HG02943 (cell line): ENCODE measurements at regions not wholly inside any gene's neighbourhood (a gene's known extent, or its start where the extent isn't known, plus 50 kb on each side); places are given as distances from the start of the nearest gene placed in this dataset.

ENCODE experiments used
- ATAC-seq: cut with Tn5 transposase; IDR thresholded peaks from one replicate; pipeline ENCODE4 v1.9.1; 2021; ENCODE audit warnings: mild to moderate bottlenecking, low read depth, moderate library complexity; ENCODE audit not compliant: unreplicated experiment

DNA sequence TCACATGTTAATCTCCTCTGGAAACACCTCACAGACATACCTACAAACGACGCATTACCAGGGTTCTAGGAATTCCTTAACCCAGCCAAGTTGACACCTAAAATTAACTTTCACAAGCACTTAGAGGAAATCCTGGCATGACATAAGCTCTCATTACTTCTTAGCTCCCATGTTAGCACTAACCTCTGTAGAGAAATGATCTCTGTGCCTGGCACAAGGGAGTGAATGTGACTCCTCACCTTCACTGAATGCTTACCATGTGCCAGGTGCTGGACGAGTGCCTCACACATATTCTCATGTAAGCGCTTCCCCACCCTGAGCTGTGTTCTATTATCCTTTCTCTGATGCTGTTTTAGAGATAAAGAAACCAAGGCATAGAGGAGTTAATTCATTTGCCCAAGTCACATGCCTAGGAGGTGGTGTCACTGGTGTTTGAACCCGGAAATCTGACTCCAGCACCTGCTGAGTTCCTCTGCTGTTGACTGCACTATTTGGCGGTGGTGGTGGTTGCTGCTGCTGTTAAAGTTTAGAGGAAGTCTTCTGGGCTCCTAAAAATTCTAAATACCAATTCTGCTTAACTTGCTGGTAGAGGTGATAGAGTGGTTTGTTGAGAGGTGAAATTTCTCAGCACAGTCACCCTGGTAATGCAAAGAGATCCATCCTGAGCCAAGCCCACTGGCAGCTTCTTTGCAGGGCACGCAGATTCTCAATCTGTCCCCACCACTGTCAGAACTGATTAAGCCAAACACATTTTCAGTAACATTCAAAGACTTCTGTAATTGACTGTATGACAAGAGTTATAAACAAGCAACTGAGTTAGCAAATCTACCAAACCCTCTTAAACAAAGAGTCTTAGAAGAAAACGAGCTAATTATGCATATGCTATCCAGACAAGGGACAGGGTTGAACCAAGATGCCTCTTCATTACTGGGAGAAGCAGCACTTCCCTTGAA lies 200.3 kb downstream of the CMPK2 start:
- no peak for ATAC-seq

DNA sequence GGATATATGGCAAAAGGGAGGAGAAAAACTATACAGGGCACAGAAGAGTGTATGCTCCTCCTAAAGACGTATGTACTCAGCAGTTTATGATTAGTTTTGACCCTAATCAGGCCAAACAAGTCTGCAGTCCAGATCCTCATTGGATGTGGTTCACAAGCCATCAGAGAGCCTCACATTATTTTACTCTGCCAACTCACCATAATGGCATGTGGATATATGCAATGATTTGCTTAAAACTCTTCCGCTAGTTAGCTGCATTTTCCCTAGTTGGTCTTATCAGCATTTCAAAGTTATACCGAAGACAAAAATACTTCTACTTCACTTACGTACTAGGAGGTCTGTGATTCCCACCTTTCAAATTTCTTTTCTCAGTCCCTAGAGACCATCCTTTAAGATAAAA lies 198.4 kb downstream of the CMPK2 start:
- no peak for ATAC-seq

DNA sequence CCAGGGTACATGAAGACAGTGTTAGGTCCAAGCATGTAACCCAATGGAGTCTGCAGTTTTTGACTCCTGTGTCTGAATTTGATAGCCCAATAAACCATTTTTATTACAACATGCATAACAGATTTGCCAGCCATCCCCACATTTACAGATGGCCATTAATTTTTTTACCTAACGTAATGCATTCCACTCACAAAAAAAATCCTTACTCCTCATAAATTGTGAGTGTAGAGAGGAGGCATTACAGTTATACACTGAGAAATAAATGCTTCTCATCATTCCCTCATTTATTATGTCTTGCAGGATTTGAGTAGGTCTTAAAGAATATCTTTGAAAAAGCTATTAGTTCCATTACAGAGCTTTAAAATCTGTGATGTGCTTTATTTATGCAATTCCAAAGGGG lies 193.8 kb downstream of the CMPK2 start:
- no peak for ATAC-seq

DNA sequence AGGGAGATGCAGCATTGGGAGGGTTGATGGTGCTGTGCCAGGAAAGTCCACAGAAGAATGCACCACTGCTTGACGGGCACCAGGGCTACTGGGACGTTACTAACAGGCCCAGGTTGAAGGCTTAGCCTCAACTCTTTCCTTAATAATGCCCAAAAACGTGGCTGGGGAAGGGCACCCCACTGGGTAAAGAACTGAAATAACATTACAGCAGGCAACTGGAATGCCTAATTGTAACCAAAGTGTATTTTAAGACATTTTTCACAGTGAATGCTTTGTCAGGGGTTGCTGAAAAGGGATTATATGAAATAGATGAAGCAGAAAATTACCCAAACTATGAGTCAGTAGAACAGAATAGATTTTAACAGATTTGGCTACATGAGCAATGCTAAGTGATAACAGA lies 191.3 kb downstream of the CMPK2 start:
- no peak for ATAC-seq

DNA sequence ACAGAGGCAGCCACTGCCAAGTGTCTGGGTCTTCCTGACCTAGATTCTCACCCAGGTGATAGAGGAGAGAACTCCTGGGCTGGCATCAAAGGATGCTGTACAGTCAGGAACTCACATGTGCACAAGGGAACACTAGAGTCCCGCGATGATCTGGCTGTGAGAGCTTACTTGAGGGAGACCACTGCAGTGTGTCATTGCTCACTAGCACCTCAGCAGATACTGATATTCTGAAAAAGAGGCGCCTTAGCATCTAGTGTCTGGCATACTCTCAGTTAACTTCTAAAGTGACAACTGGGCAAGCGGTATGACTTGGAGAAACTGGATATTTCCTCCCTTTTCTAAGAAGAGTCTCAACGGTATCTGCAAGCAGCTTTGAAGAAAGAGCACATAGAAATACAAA lies 189.9 kb downstream of the CMPK2 start:
- no peak for ATAC-seq

DNA sequence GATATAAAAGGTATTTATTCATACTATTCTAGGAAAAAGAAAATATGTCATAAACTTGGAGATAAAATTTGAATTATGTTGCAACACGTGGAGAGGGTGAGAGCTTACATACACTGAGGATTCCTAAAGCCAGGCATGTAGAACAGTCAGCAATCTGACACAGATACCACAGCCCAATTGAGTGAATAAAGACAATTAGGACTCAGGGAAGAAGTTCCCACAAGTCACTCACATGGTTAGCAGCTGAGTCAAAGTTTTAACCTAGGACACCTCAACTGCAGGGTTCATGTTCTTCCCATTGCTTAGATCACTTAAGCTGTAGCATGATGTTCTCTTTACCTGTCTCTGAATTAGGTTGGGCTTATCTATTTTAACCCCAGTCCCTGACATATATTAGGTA lies 189.5 kb downstream of the CMPK2 start:
- ATAC-seq = no peak

DNA sequence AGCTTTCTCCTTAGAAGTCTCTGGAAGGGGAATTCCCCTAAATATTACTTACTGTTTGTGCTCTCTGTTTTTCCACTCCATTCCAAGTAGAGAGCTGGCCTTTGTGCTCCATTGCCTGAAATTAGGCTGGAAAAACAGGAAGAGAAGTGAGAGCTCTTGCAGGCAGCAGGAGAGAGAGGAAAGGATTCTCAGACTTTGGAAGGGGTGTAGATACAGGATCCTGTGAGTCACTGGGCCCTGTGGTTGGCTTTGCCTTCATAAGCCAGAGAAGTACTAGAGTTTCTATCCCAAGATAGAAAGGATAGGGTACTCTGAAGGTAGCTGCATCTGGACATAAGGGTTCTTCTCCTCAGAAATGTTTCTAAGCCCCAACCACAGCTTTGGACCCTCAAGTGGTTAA lies 188.9 kb downstream of the CMPK2 start:
- no peak for ATAC-seq

DNA sequence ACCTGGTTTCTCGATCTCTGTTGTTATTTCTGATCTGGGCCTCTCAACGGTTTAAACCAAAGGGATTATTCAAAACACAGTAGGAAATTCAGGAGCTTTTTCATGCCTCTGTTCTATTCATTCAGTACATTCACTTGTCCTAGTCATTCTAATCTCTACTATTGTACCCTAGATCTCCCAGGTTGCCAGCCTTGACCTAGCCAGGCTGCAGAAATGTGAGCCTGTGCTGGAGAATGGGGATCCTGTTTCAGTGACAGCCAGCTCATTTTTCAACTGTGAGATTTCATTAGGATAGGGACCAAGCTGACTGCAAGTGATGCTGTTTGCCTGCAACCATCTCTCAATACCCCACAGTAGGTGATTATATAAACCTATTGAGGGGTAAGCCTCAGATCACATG lies 186.2 kb downstream of the CMPK2 start:
- ATAC-seq = no peak

DNA sequence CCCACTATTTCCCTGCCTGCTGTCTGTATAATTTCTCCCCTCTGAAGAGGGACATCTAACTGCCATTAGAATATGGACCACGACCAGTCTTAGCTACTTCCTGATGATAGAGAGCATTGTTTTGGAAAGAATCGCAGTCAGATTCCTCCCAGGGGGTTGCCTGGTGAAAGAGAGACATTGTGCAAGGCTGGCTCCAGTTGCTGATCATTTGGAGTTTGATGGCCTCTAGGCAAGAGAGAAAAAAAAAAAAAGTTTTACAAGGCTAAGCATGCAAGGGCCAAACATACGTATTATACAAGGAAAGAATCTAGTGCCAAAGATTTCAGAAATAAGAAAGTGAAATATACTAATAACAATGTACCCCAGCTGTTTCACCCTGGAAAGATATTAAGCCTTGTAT lies 182.2 kb downstream of the CMPK2 start:
- no peak for ATAC-seq

DNA sequence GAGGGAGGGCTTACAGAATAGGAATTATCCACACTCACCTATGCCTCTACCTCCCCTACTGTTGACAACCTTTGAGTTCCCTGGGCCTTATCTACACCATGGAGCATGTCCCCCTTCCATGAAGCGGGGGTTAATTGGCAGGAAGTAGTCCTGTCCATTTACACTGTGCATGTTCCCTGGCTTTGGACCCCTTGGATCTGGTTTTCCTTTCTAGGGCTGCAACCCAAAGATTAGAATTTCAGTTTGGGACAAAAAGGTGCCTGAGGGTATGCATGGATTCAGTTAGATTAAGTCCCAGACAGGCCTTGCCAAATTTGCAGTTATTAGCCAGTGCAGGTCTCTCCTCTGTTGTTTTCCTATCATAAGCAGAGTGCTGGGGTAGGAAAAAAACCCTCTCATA lies 180.3 kb downstream of the CMPK2 start:
- ATAC-seq = no peak

DNA sequence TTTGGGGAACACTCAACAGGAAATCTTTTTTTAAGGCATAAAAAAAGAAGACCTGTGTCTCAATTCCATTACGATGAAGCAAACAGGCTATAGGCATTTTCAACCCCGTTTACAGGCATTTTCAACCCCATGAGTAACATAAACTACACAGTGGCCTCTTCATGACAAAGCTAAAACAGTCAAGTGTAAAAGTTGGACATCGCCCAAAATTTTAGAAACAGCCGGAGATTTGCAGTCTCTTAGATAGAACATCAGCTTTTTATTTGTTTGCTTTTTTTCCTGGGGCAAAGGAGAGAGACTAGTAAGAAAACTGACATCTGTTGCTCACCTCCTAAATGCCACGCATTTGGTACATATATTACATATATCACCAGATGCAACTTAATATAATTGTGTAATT lies 173.7 kb downstream of the CMPK2 start:
- ATAC-seq = no peak

DNA sequence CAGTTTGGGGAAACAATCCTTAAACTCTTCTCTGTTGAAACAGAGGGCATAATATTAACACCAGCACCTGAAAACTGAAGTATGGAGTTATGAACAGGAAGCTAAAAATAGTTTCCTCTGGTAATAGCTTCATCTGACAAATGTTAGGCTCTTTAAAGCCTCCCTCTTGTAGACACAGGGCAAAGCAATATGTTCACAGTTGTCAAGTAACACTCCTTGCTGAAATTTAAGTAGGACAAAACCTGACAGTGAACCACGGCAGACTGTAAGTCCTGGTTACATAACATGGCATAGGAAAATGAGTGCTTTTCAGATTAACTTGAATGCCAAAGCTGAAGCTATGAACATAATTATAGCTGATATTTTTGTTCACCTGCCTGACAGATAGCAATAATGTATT lies 172.9 kb downstream of the CMPK2 start:
- no peak for ATAC-seq

DNA sequence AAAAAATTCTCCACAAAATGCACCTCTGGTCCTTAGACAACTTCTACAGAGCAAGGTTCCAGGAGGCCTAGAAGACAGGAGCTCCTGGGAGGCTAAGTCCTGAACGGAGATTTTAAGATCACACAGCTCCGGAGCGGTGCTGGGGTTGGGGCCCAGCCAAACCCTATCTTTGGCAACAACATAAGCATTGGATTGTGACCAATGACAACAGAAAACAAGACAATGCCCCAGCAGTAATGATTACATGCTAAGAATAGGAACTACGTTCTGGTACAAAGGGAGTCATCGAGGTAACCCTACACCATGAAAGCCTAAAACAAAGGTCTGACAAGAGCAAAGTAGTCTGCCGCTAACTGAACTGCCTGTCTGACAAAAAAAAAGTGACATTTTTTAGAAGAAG lies 171.2 kb downstream of the CMPK2 start:
- no peak for ATAC-seq

DNA sequence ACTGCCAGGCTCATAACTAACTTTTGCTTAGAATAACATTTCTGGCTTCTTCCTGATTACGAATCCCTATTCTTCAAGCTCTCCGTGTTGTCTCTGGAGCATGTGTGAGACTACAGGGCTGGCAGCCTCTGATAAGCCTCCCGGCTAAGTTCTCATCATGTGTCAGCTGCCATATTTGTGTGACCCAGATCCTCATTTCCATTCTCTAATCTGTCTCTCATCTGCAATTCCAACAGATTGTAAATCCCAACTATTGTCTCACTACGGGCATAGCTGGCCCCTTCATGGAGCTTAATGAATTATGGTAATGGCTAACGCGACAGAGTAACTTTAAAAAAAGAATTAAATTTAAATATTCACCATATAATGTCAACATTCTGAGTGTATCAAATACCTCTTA lies 165.4 kb downstream of the CMPK2 start:
- no peak for ATAC-seq

DNA sequence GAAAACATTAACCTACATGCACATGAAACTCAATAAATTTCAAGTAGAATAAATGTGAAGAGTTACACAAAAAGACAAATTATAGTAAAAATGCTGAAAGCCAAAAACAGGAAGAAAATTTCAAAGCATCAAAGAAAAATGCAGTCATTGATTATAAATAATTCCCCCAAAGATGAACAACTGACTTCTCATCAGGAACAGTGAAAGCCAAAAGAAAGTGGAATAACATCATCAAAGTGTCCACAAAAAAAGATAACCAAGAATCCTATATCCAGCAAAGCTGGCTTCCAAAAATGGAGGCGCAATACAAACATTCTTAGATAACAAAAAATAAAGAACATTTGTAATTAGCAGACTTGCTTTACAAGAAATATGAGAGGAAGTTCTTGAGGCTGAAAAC lies 161.6 kb downstream of the CMPK2 start:
- ATAC-seq = no peak

DNA sequence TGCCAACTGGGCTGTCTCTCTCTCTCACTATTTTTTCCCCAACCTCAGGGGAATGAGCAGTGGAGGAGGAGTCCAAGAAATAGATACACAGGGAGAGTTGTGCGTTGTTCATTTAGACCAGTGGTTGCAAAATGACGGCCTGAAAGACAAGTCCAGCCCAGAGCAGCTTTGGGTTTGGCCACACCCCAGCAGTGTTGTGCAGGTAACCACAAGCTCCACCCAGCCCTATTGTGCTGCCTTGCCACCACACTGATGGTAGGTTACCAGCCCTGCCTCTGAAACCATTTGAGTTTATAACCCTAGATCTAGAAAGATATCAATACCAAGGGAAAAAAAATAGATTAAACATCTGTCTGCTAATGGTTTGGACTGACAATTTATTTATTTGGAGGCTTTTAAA lies 144.3 kb downstream of the CMPK2 start:
- ATAC-seq = no peak

DNA sequence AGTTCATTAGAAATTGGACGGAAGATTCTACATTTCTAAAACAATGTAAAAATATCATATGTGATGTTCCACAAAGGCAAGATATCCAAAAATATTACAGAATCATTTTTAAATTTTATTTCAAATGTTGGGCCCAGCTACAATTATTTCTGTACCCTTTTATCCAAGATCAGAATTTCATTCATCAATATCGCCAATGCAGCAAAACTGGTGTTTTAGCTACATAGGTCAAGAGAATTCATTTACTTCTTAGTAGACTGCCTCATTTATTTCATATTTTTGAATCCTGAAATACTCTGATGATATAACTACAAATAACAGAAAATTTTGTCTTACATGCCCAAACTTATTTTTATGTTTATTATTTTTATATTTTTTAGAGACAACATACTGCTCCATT lies 143.1 kb downstream of the CMPK2 start:
- no peak for ATAC-seq

DNA sequence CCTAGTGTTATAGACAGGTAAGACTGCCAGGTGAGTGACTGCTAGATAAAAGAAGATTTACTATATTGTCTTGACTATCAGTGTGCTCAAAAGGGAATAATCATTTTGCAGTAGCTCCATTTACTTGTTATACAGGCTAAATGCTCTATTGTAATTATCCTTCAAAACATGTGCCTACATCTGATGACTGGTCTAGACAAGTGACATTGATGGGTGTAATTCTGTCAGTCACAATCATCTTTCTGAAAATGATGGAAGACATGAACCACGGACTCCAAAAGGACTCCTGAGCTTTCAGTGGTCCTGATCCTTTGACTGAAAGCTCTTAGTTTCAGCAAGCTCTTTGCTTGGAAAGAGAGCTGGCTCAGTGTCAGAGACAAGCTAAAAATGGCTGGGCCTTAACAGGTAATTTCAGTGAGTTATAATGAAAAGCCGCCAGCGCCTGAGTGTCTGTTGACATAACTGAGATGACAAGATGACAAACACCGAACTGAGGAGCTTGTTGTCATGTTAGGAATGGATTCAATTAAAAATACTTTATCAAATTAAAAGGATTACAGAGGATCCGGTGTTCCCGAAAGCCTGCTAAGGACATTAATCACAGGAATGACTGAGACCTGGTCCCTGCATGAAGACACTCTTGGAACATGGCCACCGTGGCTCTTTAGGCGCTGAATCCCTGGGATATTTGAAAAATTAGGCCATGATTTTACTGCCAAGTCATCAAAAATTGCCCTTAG lies 141.7 kb downstream of the CMPK2 start:
- no peak for ATAC-seq

DNA sequence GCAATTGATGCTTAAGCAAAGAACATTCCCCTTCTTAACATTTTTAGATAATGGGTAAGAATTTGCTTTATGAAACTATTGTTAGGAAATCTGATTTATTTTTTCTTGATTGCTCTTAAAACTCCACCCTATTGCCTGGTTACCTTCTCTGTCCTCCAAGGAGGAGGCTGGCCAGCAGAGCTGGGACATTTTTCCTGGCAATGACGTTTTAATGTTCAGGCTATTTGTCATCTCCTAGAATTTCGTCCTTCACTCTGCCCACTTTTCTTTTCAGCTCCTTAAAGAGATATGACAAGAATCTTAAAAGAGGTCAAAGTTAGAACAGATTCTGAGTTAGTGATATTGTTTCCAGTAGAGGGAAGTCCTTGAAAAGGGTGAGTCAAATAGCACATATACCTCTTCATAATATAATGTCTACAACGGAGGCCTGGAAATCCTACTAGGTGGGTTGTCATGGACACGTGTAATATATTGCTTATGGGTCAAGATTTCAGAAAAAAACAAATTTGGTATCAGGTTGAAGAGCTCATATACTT lies 141.0 kb downstream of the CMPK2 start:
- no peak for ATAC-seq

DNA sequence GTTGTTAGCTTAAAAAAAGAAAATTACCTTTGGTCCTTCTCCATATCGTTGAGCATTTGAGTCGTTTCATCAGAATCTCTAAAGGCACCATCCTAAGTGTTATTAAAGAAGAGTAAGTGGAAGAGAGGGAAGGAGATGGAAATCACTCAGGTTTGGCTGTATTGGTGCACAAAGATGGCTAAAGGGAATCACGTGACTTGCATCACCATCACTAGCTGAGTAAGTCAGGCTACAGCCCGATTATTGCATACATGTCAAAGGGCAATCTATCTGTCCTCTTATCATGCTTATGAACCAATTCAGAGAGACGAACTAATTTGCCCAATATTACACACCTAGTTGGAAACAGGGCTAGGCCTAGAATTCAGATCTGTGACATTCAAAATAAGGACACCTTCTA lies 137.6 kb downstream of the CMPK2 start:
- ATAC-seq = no peak

DNA sequence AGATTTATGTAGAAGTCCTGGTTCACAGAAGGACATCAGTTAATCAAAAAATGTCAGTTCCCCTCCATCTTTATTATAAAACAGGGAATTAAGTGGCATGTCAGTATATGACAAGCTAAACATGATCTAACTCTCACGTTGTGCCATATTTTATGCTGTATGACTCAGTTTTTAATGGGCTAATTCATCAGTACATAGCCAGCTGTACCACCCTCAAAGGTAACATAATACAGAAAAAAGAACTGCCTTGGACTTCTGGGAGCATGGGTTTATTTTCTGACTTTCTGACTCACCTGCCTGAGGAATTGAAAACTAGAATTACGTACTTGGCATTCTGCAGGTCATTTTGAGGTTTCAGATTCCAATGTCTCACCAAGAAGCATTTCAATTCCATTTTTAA lies 135.7 kb downstream of the CMPK2 start:
- ATAC-seq = no peak
